ENCODE measurements at regions not wholly inside any gene's neighbourhood (a gene's known extent, or its start where the extent isn't known, plus 50 kb on each side); places are given as distances from the start of the nearest gene placed in this dataset.

- no peak overlapping the region for H3K4me3 Mint-ChIP-seq (ENCODE audit: unreplicated experiment)
- peak; percentile 72 for DNase-seq (ENCODE audit: low spot score)
- no peaks in the 10 kb centered on the region for H3K9me3 Mint-ChIP-seq (ENCODE audit: low read depth)
- no peaks in the 10 kb centered on the region for H3K4me1 Mint-ChIP-seq (ENCODE audit: low read depth)
- no peaks in the 10 kb centered on the region for H3K36me3 Mint-ChIP-seq (ENCODE audit: low read depth)
- H3K27me3 Mint-ChIP-seq (ENCODE audit: low read depth), result peaks cover 11% of the 10 kb centered on the region
- peak; percentile 88 for TF ChIP-seq CTCF (IDR thresholded peaks at IDR 0.05)
- H3K27ac Mint-ChIP-seq (ENCODE audit: unreplicated experiment), result no peak overlapping the region
Observed at GRCh38 chr9:36728651-36729520, 156.2 kb downstream of the MELK start.

GRCh38 chr9:36729906-36730305 lies 157.2 kb downstream of the MELK start:
- Mint-ChIP-seq H3K4me3 (ENCODE audit: unreplicated experiment) (no peak overlapping the region), H3K27ac (ENCODE audit: unreplicated experiment) (no peak overlapping the region), H3K36me3 (ENCODE audit: low read depth) (no peaks in the 10 kb centered on the region), H3K27me3 (ENCODE audit: low read depth) (peaks cover 13% of the 10 kb centered on the region), H3K9me3 (ENCODE audit: low read depth) (no peaks in the 10 kb centered on the region), H3K4me1 (ENCODE audit: low read depth) (no peaks in the 10 kb centered on the region)
- no peak for DNase-seq (ENCODE audit: low spot score)
- no peak for TF ChIP-seq CTCF (IDR thresholded peaks at IDR 0.05)

- Mint-ChIP-seq H3K4me1 (ENCODE audit: low read depth) (no peaks in the 10 kb centered on the region), H3K9me3 (ENCODE audit: low read depth) (no peaks in the 10 kb centered on the region), H3K4me3 (ENCODE audit: unreplicated experiment) (no peak overlapping the region), H3K27me3 (ENCODE audit: low read depth) (peaks cover 15% of the 10 kb centered on the region), H3K36me3 (ENCODE audit: low read depth) (no peaks in the 10 kb centered on the region), H3K27ac (ENCODE audit: unreplicated experiment) (no peak overlapping the region)
- no peak for TF ChIP-seq CTCF (IDR thresholded peaks at IDR 0.05)
- peak; percentile 30 for DNase-seq (ENCODE audit: low spot score)
Observed at GRCh38 chr9:36730414-36730813, 157.7 kb downstream of the MELK start.

GRCh38 chr9:36731068-36731956 lies 158.6 kb downstream of the MELK start:
- Mint-ChIP-seq H3K36me3 (ENCODE audit: low read depth) (no peaks in the 10 kb centered on the region), H3K9me3 (ENCODE audit: low read depth) (no peaks in the 10 kb centered on the region), H3K27ac (ENCODE audit: unreplicated experiment) (no peak overlapping the region), H3K4me1 (ENCODE audit: low read depth) (no peaks in the 10 kb centered on the region), H3K27me3 (ENCODE audit: low read depth) (peaks cover 22% of the 10 kb centered on the region), H3K4me3 (ENCODE audit: unreplicated experiment) (no peak overlapping the region)
- peak; percentile 15 for DNase-seq (ENCODE audit: low spot score)
- no peak for TF ChIP-seq CTCF (IDR thresholded peaks at IDR 0.05)

GRCh38 chr9:36734737-36735136 lies 162.0 kb downstream of the MELK start:
- Mint-ChIP-seq H3K4me3 (ENCODE audit: unreplicated experiment) (no peak overlapping the region), H3K4me1 (ENCODE audit: low read depth) (no peaks in the 10 kb centered on the region), H3K27me3 (ENCODE audit: low read depth) (peaks cover 31% of the 10 kb centered on the region), H3K9me3 (ENCODE audit: low read depth) (no peaks in the 10 kb centered on the region), H3K36me3 (ENCODE audit: low read depth) (no peaks in the 10 kb centered on the region), H3K27ac (ENCODE audit: unreplicated experiment) (no peak overlapping the region)
- no peak for DNase-seq (ENCODE audit: low spot score)
- no peak for TF ChIP-seq CTCF (IDR thresholded peaks at IDR 0.05)
